Common myeloid progenitor, CD34-positive (primary cell): ENCODE measurements at regions not wholly inside any gene's neighbourhood (a gene's known extent, or its start where the extent isn't known, plus 50 kb on each side); places are given as distances from the start of the nearest gene placed in this dataset.

Source experiments
- CTCF ChIA-PET: fragments of 350-600 bp; sonication (Branson Sonifier 250); formaldehyde crosslinking; loops from one replicate; lab custom pipeline; 2021; ENCODE audit warnings: antibody characterized with exemption; lab: Charles Lee
- POLR2A ChIA-PET: fragments of 350-600 bp; sonication (Branson Sonifier 250); formaldehyde crosslinking; loops from one replicate; lab custom pipeline; 2021; ENCODE audit warnings: antibody characterized with exemption; lab: Charles Lee
- DNase-seq, 3 donors: peaks; one replicate each; pipeline versions ENCODE4 v3.0.0 to v3.0.0-alpha.2; 2013
- H3K27ac ChIP-seq, 2 experiments: 1 replicate in 1 of 2; 2 replicates in 1 of 2; pipeline ENCODE4 v1.7.0; 2013; ENCODE audit warnings: inconsistent platforms in 2 of 2, low read length in 2 of 2, mild to moderate bottlenecking in 2 of 2, low read depth in 1 of 2, moderate library complexity in 1 of 2; ENCODE audit not compliant: severe bottlenecking in 2 of 2, insufficient read depth in 1 of 2, poor library complexity in 1 of 2
- H3K27me3 ChIP-seq, 5 experiments: replicated peaks in 2 of 5; 1 replicate in 3 of 5; 2 replicates in 2 of 5; pipeline versions ENCODE4 v1.6.1 to v1.7.0; 2013; ENCODE audit warnings: low read length in 4 of 5, mild to moderate bottlenecking in 2 of 5, moderate library complexity in 2 of 5, inconsistent platforms in 1 of 5; ENCODE audit not compliant: insufficient read depth in 5 of 5, control insufficient read depth in 4 of 5
- H3K36me3 ChIP-seq, 4 experiments: 1 replicate in 2 of 4; 2 replicates in 2 of 4; pipeline versions ENCODE4 v1.6.1 to v1.7.0; 2013; ENCODE audit warnings: low read length in 3 of 4, control low read depth in 1 of 4, mild to moderate bottlenecking in 1 of 4; ENCODE audit not compliant: control insufficient read depth in 4 of 4, insufficient read depth in 4 of 4
- H3K4me1 ChIP-seq, 4 experiments: 1 replicate in 3 of 4; 2 replicates in 1 of 4; pipeline versions ENCODE4 v1.6.1 to v1.7.1; 2013; ENCODE audit warnings: low read length in 3 of 4, mild to moderate bottlenecking in 3 of 4, control low read depth in 1 of 4, inconsistent platforms in 1 of 4, moderate library complexity in 1 of 4; ENCODE audit not compliant: control insufficient read depth in 4 of 4, insufficient read depth in 4 of 4; ENCODE audit errors: control extremely low read depth in 1 of 4
- H3K4me3 ChIP-seq, 7 experiments: 1 replicate in 4 of 7; 2 replicates in 3 of 7; pipeline versions ENCODE4 v1.5.1 to v1.7.0; 2013; ENCODE audit warnings: mild to moderate bottlenecking in 7 of 7, low read length in 6 of 7, moderate library complexity in 6 of 7, inconsistent platforms in 2 of 7, low read depth in 2 of 7, control low read depth in 1 of 7; ENCODE audit not compliant: insufficient read depth in 4 of 7, control insufficient read depth in 1 of 7; ENCODE audit errors: extremely low read depth in 1 of 7
- H3K9me3 ChIP-seq, 5 experiments: 1 replicate in 4 of 5; 2 replicates in 1 of 5; pipeline versions ENCODE4 v1.6.1 to v1.7.1; 2013; ENCODE audit warnings: low read length in 4 of 5, mild to moderate bottlenecking in 2 of 5, inconsistent platforms in 1 of 5, low read depth in 1 of 5, moderate library complexity in 1 of 5; ENCODE audit not compliant: control insufficient read depth in 4 of 5, insufficient read depth in 2 of 5; ENCODE audit errors: control extremely low read depth in 1 of 5
- WGBS: methylation state at CpG from one replicate; pipeline ENCODE4 v1.1.5; 2013; ENCODE audit not compliant: insufficient coverage; 5-methylcytosine and 5-hydroxymethylcytosine counted together

DNA sequence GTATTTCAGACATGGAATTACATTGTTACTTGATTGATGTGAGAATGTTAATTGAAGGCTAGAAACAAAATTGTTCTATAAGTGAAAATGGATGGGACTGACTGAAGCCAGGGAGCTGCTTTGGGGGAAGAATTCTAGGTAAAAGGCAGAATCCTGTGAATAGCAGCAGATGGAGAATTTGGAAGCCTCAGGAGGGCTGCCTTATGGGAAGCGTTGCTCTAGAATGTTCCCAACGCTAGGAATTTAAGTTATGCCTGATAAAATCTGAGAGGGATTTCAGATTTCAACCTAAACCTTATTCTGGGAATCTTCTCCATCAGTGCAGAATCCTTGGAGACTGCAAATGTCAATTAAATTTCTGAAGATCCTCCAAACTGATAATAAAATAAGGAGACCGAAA lies 858.2 kb upstream of the FLRT2 start:
- Histone ChIP-seq H3K36me3 (no peaks in the 10 kb centered on the region), H3K4me3 (no peak overlapping the region), H3K27me3 (peaks cover 0 to 2% (median 0%) of the 10 kb centered on the region in 5 experiments), H3K9me3 (no peaks in the 10 kb centered on the region), H3K4me1 (no peaks in the 10 kb centered on the region), H3K27ac (no peak overlapping the region)
- POLR2A ChIA-PET: no interaction called here
- no peak for DNase-seq
- 93% methylated on average over 2 of the region's 3 CpGs for WGBS
- CTCF ChIA-PET: no interaction called here

DNA sequence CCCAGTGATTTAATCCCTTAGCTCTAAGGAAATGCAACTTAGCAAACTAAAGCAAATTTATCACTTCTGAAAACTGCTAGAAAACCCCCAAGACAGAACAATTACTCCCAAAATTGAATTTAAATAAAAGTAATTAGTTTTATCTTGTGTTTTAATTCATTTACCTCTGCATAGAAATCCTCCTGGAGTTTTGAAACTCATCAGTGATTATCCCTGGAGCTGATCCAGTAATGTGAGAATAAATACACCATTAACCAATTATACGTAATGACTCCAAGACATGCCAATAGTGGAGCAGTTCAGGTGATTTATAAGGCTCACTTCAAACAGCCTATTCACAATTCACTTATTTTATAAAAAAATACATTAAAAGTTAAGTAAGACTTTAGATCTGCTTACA lies 855.3 kb upstream of the FLRT2 start:
- no peak for DNase-seq
- no peaks in the 10 kb centered on the region for H3K4me1 ChIP-seq
- peaks cover 0 to 2% (median 0%) of the 10 kb centered on the region in 5 experiments for H3K27me3 ChIP-seq
- no peaks in the 10 kb centered on the region for H3K9me3 ChIP-seq
- ChIA-PET POLR2A (no interaction called here), CTCF (no interaction called here)
- no CpG with 5 or more reads among the region's 1 CpG for WGBS
- H3K4me3 ChIP-seq: no peak overlapping the region
- H3K27ac ChIP-seq: no peak overlapping the region
- no peaks in the 10 kb centered on the region for H3K36me3 ChIP-seq

DNA sequence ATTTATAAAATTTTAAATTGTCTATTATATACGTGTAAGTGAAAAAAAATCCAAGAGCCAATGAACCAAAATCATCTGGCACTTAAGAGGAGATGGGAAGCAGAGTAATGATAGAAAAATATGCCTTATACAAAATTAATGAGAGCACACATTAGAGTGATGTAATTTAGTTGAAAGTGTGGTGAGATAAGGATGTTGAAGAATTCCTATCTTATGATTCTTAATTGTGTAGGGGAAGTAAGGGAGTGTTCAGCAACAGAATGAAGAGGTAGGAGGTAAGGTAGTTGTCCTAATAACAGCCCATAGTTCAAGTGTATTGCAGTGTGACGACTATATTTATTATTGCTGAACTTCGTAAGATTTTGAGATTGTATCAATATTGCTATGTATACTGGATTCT lies 843.4 kb upstream of the FLRT2 start:
- H3K4me1 ChIP-seq: no peaks in the 10 kb centered on the region
- no peak overlapping the region for H3K4me3 ChIP-seq
- no peaks in the 10 kb centered on the region for H3K36me3 ChIP-seq
- H3K27me3 ChIP-seq: no peaks in the 10 kb centered on the region
- ChIA-PET CTCF (interaction anchor here (0.9 kb wide), 1 partner anchor 26 kb away, joined by 3 read pairs; no protein-coding TSS in a partner anchor), POLR2A (no interaction called here)
- no peak for DNase-seq
- no CpG with 5 or more reads among the region's 3 CpGs for WGBS
- H3K27ac ChIP-seq: no peak overlapping the region
- no peaks in the 10 kb centered on the region for H3K9me3 ChIP-seq

DNA sequence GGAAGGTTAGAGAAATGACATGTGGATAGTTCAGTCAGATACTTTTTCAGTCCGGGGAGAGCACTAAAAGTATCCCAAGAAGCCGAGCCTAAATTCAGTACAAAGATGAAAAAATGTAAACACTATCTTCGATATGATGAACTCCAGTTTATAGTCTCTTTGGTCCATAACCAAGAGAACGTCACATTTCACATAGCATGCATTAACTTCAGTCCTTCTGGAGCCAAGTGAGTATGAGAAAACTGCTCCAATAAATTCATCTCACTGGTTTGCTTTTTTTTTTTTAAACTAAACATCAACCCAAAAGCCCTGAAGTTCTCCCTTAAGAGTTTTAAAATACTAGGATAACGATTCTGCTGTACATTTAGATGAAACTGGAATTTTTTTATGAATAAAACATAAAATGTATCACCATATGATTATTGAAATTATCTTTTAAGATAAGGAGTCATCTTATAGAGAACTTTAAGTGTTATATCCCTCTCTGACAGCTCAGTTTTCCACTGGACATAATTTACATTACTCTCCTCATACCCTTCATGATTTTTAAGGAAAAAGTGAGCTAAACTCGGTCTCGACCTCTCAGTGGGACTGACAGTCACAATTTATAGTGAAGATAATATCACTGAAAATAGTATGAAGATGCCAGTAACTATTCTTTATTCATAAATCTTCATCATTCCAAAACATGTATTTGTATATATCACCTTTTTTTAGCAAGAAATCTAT lies 841.5 kb upstream of the FLRT2 start:
- no peaks in the 10 kb centered on the region for H3K27me3 ChIP-seq
- ChIA-PET CTCF (no interaction called here), POLR2A (no interaction called here)
- H3K9me3 ChIP-seq: no peaks in the 10 kb centered on the region
- no peak overlapping the region for H3K4me3 ChIP-seq
- H3K4me1 ChIP-seq: no peaks in the 10 kb centered on the region
- H3K27ac ChIP-seq: no peak overlapping the region
- no peak for DNase-seq
- 100% methylated on average over 4 of the region's 7 CpGs for WGBS
- H3K36me3 ChIP-seq: no peaks in the 10 kb centered on the region

DNA sequence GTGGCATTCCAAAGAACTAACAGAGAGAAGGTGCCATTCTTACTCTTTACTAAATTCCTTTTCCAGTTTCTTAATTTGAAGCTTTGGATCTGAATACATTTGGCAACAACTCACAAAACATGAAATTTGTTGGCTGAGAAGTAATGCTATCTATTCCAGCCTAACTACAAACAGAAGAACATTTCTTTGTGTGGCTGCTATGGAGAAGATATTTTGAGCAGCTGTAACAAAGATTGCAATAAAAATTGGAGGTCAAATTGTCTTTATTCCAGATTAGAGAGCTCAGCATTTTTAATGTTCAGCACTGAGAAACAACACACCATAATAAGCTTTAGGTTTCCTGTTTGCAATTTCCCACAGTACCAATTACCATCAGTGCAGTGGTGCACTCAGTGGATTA lies 835.8 kb upstream of the FLRT2 start:
- Histone ChIP-seq H3K4me3 (no peak overlapping the region), H3K9me3 (no peaks in the 10 kb centered on the region), H3K4me1 (no peaks in the 10 kb centered on the region), H3K36me3 (no peaks in the 10 kb centered on the region), H3K27me3 (no peaks in the 10 kb centered on the region), H3K27ac (no peak overlapping the region)
- CTCF ChIA-PET: no interaction called here
- POLR2A ChIA-PET: no interaction called here
- no peak for DNase-seq

DNA sequence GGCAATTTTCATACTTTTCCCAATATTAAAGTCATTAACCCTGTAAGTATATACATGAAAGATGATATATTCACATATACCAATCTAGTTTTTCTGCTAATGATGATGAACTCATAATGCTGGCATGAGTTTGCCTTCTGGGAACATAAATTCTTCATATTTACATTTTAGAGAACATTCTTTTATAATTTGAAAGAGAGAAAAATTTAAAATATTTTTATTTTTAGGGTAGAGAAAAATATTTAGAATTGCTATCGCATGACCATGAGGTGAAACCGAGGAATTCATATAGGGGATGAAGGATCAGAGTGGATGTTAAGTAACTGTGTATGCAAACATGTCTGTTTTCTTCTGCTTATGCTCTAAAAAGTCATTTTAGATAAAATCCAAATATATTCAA lies 825.3 kb upstream of the FLRT2 start:
- no peak overlapping the region for H3K27ac ChIP-seq
- POLR2A ChIA-PET: no interaction called here
- CTCF ChIA-PET: no interaction called here
- DNase-seq: no peak
- no CpG with 5 or more reads among the region's 2 CpGs for WGBS
- H3K4me1 ChIP-seq: no peaks in the 10 kb centered on the region
- no peak overlapping the region for H3K4me3 ChIP-seq
- H3K36me3 ChIP-seq: no peaks in the 10 kb centered on the region
- no peaks in the 10 kb centered on the region for H3K9me3 ChIP-seq
- no peaks in the 10 kb centered on the region for H3K27me3 ChIP-seq

DNA sequence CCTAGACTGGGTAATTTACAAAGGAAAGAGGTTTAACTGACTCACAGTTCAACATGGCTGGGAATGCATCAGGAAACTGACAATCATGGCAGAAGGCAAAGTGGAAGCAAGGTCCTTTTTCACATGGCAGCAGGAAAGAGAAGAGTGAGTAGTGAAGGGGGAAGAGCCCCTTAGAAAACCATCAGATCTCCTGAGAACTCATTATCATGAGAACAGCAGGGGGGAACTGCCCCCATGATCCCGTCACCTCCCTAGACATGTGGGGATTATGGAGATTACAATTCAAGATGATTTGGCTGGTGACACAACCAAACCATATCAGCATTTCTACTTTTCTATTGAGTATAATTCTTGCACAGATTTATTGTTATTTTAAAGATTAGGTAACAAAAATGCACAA lies 822.1 kb upstream of the FLRT2 start:
- no peak overlapping the region for H3K27ac ChIP-seq
- H3K36me3 ChIP-seq: no peaks in the 10 kb centered on the region
- H3K4me3 ChIP-seq: no peak overlapping the region
- no peaks in the 10 kb centered on the region for H3K4me1 ChIP-seq
- no peaks in the 10 kb centered on the region for H3K27me3 ChIP-seq
- ChIA-PET CTCF (no interaction called here), POLR2A (no interaction called here)
- WGBS: no CpG with 5 or more reads among the region's 1 CpG
- no peaks in the 10 kb centered on the region for H3K9me3 ChIP-seq
- DNase-seq: no peak
